Inflammatory macrophage treated with lipopolysaccharide for 1 hour (primary cell): ENCODE measurements at regions not wholly inside any gene's neighbourhood (a gene's known extent, or its start where the extent isn't known, plus 50 kb on each side); places are given as distances from the start of the nearest gene placed in this dataset.

Experiments
- DNase-seq, 2 donors: peaks; one replicate each; pipeline ENCODE4 v3.0.0-alpha.2; 2020 to 2022

DNA sequence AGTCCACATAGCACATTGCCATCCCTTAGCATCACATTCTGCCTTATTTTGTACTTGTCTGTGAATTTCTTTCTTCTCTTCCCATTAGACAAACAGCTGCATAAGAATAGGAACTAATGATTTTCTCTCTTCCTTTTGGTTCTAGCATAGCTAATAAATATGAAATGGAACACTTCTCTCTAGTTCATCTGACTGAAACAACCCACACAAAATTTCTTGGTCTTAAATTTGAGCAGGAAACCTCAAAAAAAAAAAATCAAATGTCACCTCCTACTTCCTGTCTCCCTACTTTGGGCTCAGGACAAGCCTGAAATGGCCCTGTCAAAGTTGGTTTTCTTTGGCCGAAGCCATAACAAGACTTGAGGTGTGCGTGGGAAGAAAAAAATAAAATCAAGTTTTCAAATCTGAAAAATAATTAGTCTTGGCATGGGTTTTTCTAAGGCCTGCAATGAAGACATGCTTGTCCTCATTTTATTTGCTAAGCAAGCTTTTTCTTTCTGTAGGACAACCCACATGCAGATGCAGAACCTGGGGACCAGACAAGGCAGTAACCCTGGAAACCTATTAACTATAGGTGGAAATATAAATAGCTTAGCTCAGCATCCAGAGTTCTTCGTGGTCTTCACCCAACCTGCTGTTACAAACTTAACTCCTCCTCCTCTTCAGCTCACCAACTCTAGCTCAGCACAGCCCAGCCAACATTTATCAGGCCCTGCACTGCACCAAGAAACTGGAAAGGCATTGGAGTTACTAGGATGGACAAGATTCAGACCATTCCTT, 523.5 kb upstream of the KLF4 start:
- DNase-seq = peak in 1 of 2 donors; percentile 18

GRCh38 chr9:108012405-108012804, 522.8 kb upstream of the KLF4 start:
- DNase-seq = no peak

DNA sequence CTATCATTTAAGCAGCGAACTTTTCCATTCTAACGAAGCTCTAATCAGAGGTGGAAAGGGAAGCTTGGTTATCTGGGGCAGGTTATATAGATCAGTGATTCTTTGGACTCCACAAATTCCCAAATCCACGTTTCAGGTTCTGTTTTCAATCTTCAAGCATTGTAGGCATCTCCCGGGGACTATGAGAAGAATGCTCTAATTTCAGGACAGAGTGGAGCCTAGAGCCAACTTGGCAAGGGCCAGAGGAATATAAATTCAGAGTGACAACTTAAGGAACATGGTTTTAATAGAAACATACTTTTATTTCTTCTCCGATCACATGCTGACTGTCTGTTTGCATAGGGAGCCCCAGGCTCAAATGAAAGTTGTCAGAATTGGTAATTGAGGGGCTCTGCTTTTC, 514.0 kb upstream of the KLF4 start:
- no peak for DNase-seq

DNA sequence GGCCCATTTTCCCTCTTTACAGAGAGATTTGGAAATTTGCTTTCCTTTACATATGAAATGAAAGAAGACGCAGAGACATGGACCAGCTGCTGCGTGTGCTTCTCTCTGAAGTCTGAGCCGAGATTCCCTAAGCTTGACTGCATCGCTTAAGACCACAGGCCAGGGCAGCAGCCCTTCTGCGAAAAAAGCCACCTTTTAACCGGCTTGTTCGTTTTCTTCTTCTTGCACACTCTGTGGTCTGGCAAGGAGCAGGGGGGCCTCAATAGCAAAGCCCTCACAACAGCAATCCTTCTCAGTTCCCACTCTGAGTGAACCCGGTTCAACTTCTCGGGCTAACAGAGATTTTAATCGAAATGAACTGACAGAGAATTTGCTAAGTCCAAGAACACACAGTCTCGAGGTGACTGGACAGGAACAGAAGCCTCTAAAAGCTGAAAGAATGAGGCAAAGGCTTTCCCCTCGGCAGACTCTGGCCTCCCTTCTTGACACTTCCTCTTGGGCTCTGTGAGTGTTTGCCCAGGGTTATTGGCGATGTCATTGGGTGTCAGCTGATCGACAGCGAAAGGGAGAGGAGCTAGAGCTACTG, 512.9 kb upstream of the KLF4 start:
- DNase-seq = peak; percentile 70 to 71

- DNase-seq = no peak
These were observed 511.7 kb upstream of the KLF4 start for GRCh38 chr9:108001237-108001636.

DNA sequence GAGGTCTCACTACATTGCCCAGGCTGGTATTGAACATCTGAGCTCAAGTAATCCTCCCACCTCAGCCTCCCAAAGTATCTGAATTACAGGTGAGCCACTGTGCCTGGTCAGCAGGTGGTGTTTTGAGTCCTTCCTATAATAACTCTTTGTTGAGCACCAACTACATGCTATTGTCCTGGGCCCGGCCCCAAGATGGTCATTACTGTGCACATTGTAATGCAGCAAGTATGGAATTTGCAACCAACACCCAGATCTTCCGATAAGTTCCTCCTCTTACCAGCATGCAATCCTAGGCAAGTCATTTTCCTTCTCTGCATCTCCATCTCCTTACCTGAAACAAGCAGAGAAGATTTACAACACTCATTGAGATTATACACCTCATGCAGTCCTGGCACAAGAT, 510.3 kb upstream of the KLF4 start:
- no peak for DNase-seq

GRCh38 chr9:107999011-107999410, 509.4 kb upstream of the KLF4 start:
- no peak for DNase-seq

DNA sequence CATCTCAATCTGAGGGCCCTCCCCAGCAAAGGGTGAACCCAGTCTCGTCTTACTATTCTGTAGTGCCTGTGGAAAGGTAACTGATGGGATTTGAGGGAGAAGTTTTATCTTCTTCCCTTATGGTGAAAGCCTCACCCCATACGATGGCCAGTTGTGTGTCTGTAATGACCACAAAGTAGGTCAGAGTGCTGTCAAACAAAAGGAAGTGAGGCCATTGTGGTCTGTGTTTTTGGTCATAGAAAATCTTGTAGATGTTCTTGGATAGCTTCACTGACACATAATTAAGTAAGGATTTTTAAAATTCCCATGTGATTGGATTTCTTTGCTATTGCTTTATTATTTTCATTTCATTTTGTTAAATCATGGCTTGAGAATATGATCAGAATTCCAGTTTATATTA, 505.1 kb upstream of the KLF4 start:
- peak in 1 of 2 donors; percentile 29 for DNase-seq

DNA sequence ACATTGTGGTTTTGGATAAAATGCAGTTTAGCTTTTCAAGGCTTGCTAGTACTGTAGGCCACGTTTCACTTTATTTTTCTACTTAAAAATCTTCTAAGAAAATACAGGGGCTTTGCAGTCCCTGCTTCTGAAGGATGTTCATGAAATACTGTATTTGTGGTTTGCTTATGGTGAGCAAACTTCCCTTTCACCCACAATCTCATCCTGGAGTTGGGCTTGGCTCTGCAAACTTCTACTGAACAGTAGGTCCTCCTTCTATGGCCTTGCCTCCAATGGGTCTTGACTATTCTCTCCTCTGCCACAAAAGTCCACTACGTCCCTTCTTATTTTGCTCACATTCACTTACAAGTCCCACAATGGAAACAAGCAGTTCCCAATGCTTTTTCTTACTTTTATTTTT, 502.7 kb upstream of the KLF4 start:
- peak; percentile 33 to 49 for DNase-seq

DNA sequence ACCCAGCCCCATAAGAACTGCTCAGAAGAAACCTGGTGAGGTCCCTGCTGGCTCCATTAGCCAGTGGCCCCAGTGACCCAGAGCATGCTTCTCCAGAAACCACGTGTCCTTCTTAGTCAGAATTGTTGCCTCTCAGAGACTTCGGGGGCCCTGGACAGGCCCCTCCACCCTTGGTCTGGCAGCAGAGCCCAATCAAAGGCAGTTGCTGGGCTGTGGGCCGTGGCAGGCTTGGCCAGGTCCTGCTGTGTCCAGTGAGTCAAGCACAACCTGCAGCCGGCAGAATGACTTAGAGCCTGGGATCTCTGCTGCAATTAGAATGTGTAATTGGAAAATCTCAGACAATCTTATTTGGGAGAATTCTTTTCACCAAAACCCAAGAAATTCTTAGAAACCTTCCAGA, 502.0 kb upstream of the KLF4 start:
- no peak for DNase-seq

- peak; percentile 87 to 97 for DNase-seq
These were observed 500.0 kb upstream of the KLF4 start for GRCh38 chr9:107989544-107989943.

DNA sequence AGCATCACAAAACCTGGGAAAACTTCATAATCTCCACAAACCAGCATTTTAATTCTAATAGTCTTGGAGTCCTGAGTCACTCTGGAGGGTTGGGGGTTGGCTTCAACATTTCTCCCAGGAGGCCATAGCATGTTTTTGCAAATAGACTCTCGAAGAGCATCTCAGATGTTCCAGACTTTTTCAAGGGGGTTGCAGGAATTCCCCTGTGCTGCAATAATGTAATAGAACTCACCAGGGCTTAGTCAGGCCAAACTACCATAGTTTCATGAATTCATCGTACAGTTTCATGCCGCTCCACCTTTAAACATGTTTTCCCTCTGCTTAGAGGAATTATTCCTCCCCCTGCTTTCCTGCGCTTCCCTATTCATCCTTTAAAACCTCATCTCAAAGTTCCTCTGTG, 499.5 kb upstream of the KLF4 start:
- peak; percentile 70 to 74 for DNase-seq

- DNase-seq = no peak
These were observed 495.4 kb upstream of the KLF4 start for GRCh38 chr9:107984956-107985355.

DNA sequence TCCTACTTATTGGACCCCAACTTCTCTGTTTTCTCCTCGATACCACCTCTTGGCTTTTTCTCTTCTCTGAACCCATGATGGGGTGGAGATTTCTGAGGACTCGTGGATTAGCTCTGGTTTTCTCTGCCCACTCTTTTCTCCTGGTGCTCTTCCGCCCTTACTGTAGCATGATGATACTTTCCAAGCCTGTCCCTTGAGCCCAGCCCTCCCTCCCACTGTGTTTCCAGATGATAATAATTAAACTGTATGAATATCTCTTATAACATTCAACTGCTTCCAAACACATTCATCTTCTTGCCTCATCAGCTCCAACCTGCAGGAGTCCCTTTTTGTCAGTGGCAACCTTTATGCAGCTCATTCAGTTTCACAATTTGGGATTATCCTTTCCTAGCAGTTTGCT, 494.2 kb upstream of the KLF4 start:
- no peak for DNase-seq

DNA sequence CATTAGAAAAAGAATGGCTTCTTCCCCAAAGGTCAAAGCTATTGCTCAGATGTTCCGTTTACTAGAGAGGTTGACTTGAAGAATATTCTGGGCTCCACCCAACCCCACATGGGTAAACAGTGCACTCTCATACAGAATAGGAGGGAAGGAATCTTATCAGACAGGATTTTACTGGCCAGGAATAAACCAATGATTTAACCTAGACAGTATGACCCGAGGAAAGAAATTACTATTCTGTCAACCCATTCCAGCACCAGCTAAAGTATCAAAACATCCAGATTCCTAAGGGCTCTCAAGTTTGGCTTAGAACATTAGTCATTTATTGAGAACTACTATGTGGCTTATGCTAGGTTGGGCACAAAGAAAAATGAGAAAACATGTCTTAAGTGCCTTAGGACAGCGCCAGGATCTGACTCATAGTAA, 493.6 kb upstream of the KLF4 start:
- DNase-seq = peak; percentile 17 to 18

GRCh38 chr9:107982745-107983144, 493.2 kb upstream of the KLF4 start:
- peak; percentile 52 to 61 for DNase-seq

DNA sequence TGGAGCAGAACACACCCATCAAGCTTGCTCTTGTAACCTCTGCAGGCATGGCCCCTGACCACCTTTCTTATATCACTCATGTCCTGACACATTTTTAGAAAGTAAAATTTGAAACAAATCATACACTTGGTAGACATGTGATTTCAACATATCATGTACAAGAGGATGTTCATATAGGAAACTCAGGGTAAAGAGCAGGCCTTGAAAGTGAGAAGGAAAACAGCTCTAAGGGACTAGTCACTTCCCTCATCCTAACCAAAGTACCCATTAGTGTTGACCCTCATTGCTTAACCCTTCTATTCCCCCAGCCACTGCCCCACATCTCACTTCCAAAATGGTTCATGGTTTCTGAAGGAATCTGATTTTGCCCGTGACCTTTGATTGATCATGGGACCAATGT, 492.4 kb upstream of the KLF4 start:
- no peak for DNase-seq

- no peak for DNase-seq
These were observed 491.4 kb upstream of the KLF4 start for GRCh38 chr9:107980984-107981383.

DNA sequence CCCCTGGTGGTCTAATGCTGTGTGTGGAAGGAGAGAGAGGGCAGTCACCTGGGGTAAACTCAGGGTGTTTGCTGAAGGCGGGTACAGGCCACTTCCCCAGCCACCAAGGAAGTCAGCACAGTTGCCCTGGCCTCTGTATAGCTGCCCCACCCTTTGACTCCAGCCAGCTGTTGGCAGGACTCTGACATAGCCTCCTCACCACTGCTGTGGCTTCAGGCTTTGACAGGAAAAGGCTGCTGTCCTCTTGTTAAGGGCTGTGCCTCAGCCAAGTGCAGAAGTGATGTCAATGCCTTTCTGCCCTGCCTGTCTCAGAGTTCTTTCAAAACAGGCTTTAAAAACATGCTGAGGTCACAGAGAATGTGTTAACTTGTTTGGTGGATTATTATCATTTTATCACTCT, 487.2 kb upstream of the KLF4 start:
- peak; percentile 37 to 38 for DNase-seq

DNA sequence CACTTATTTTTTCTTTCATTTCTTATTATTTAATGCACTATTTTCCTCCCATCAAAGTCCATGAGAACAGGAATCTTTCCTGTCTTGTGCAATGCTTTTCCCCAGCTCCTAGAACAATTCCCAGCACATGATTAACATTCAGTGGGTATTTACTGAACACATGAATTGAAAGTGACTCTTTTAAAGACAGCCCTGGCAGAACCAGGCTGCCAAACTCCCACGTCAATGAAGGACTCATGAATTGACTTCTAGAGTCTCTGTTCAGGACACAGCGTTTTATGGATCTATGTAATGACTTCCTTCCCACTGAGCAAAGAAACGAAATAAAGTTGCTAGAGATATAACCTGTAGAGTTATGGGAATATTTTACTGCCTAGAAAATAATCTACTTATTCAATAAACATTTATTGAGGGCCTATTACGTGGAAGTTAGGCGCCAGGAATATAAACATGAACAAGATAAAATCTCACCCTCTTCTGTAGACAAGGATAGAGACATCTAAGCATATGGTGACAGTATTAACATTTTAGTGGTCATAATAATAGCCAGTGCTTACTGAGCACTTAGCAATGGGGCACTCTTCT, 485.9 kb upstream of the KLF4 start:
- no peak for DNase-seq

DNA sequence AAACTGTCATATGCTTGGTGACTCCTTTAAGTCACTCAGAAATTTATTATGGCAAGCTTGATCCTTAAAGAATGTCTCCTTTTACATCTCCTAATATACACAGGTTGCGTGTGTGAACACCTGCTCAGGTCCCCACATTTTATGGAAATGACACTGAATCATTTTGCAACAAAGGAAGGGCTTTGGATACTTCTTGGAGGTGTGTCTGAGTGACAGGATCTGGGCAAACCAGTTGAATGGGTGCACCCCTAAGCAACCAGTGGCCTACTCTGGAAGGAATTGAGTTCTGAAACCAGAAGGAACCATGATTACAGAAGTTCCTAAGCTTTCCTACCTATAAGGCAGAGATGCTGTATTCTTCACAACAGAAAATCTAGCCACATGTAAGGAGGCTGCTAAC, 483.9 kb upstream of the KLF4 start:
- DNase-seq = no peak

- no peak for DNase-seq
These were observed 482.8 kb upstream of the KLF4 start for GRCh38 chr9:107972346-107972745.

DNA sequence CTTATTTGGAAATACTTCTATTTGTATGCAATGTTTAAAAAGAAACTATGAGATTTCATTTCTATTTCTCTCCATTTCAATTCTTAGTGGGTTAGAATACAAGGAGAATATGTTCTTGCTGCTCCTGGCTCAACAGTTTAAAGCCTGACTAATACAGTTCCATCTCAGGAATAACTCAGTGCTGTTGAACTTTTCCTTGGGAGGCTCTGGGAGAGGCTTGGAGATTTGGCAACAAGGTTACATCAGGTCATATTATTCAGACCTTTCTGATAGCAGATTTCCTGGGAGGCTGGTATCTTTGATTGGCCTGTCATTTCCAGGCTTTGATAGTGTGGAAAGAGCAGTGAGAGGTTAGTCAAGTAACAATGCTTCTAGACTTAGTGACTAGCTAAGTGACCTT, 481.7 kb upstream of the KLF4 start:
- no peak for DNase-seq

DNA sequence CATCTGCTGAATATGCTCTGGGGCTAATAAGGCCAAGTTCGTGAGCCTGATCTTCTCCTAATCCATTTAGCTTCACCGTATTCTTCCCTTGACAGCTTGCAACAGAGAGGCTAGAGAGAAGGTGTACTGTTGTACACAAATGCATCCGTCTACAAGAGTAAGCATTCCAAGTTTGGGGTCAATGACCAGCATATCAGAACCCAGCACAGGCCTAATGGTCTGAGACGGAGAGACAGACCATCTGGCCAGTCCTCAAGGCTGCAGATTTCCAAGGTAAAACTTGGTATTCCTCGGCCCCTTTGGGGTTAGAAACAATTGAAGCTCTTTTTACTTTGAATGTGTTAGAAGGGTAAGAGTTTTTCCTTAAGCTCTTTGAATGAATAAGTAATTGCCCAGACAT, 481.2 kb upstream of the KLF4 start:
- DNase-seq = no peak

- DNase-seq = no peak
These were observed 480.2 kb upstream of the KLF4 start for GRCh38 chr9:107969727-107970126.
